ENCODE measurements at regions not wholly inside any gene's neighbourhood (a gene's known extent, or its start where the extent isn't known, plus 50 kb on each side); places are given as distances from the start of the nearest gene placed in this dataset.

DNA sequence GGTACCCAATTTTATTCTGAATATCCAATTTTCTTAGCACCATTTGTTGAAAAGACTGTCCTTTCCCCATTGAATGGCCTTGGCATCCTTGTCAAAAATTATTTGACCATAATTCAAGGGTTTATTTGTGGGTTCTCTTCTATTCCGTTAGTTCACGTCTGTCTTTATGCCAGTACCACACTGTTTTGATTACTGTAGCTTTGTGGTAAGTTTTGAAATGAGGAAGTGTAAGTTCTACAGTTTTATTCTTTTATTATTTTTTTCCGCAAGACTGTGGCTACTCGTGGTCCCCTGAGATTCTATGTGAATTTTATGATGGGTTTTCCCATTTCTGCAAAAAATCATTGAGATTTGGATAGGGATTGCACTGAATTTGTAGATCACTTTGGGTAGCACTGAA is 402.6 kb downstream of the PLK2 start:
- no peak overlapping the region for H3K4me2 ChIP-seq (ENCODE audit: insufficient read depth in 1 of 2, low read depth in 2 of 2, low read length in 2 of 2)
- H3K23me2 ChIP-seq (ENCODE audit: low read depth, low read length), result no peaks in the 10 kb centered on the region; the same call in 1 of the 2 replicates
- no peaks in the 10 kb centered on the region for H3K79me1 ChIP-seq (ENCODE audit: low read depth, low read length)
- no peak overlapping the region for H3K4me3 ChIP-seq (ENCODE audit: extremely low read depth in 1 of 4, insufficient read depth in 2 of 4, low read depth in 3 of 4, low read length in 4 of 4)
- H2BK120ac ChIP-seq (replicated peaks; ENCODE audit: low read depth, low read length), result no peak overlapping the region
- no peak overlapping the region for H4K91ac ChIP-seq (replicated peaks; ENCODE audit: insufficient read length, low read length)
- no peak overlapping the region for H2AK5ac ChIP-seq (ENCODE audit: low read depth, low read length)
- no peak overlapping the region for H4K5ac ChIP-seq (ENCODE audit: insufficient read length, low read depth, low read length)
- H4K20me1 ChIP-seq (replicated peaks in 1 of 2; ENCODE audit: control insufficient read depth in 1 of 2, insufficient read depth in 2 of 2, low read length in 2 of 2), result no peaks in the 10 kb centered on the region
- H2BK20ac ChIP-seq (ENCODE audit: low read length), result no peak overlapping the region
- H3K9ac ChIP-seq (replicated peaks in 1 of 4; ENCODE audit: extremely low read depth in 1 of 4, low read depth in 3 of 4, low read length in 3 of 4), result no peak overlapping the region
- no peak overlapping the region for H3K56ac ChIP-seq (replicated peaks; ENCODE audit: insufficient read length, low read depth, low read length)
- H2AFZ ChIP-seq (ENCODE audit: low read length), result no peak overlapping the region
- no peaks in the 10 kb centered on the region for H3K36me3 ChIP-seq (ENCODE audit: control insufficient read depth in 2 of 4, insufficient read depth in 4 of 4, low read length in 3 of 4)
- no peak overlapping the region for H3K18ac ChIP-seq (ENCODE audit: extremely low read depth, low read length)
- no peak overlapping the region for H2BK5ac ChIP-seq (ENCODE audit: low read depth, low read length)
- 93% methylated on average over 4 of the region's 4 CpGs; no CpG with 5 or more reads in 1 of the 2 experiments for WGBS, 2 experiments (ENCODE audit: extremely low coverage in 1 of 2, insufficient coverage in 1 of 2, insufficient read length in 1 of 2, insufficient replicate concordance in 2 of 2, low coverage in 1 of 2, low lambda C conversion rate in 2 of 2, missing lambda C conversion rate in 1 of 2)
- DNase-seq (ENCODE audit: low read depth in 1 of 2, low spot score in 2 of 2) (no peak), FAIRE-seq (no peak)
- H3K14ac ChIP-seq (ENCODE audit: insufficient read length), result no peak overlapping the region
- H3K23ac ChIP-seq (ENCODE audit: insufficient read length), result no peak overlapping the region
- H2BK15ac ChIP-seq (ENCODE audit: low read length), result no peak overlapping the region
- no peaks in the 10 kb centered on the region for H3K27me3 ChIP-seq (replicated peaks in 1 of 4; ENCODE audit: control insufficient read depth in 3 of 4, extremely low read depth in 1 of 4, insufficient read depth in 3 of 4, low read length in 3 of 4)
- no peaks in the 10 kb centered on the region for H3K4me1 ChIP-seq (replicated peaks in 1 of 4; ENCODE audit: control insufficient read depth in 3 of 4, insufficient read depth in 4 of 4, low read length in 3 of 4)
- no peak overlapping the region for H3K4ac ChIP-seq (replicated peaks; ENCODE audit: insufficient read length, low read depth, low read length)
- CTCF ChIA-PET (ENCODE audit: partially characterized antibody), result interaction anchor here (0.8 kb wide), 1 partner anchor 404 kb away, joined by 3 read pairs; no protein-coding TSS in a partner anchor
- H3K9me3 ChIP-seq (ENCODE audit: insufficient read depth in 2 of 2, low read depth in 1 of 2, low read length in 1 of 2), result 0 out of 4 replicates have a peak, but pooled peaks cover 0 to 2% of the 10 kb centered on the region in 2 experiments
- POLR2A ChIA-PET (ENCODE audit: partially characterized antibody), result no interaction called here
- no peak overlapping the region for H3K27ac ChIP-seq (ENCODE audit: low read depth, low read length)
- H3K79me2 ChIP-seq (ENCODE audit: control insufficient read depth in 1 of 2, insufficient read depth in 2 of 2, low read length in 2 of 2), result no peaks in the 10 kb centered on the region
- no peak overlapping the region for H2BK12ac ChIP-seq (ENCODE audit: low read depth, low read length)
- no peak overlapping the region for H4K8ac ChIP-seq (ENCODE audit: extremely low read depth, insufficient read depth, low read length)
- TF ChIP-seq POLR2A (IDR thresholded peaks at IDR 0.05; ENCODE audit: control extremely low read depth in 1 of 2, low read depth in 2 of 2, low read length in 2 of 2) (no peak), TCF12 (IDR thresholded peaks at IDR 0.05; ENCODE audit: low read depth, low read length) (no peak), POLR2AphosphoS5 (IDR thresholded peaks at IDR 0.05; ENCODE audit: low read depth, low read length) (no peak), SAP30 (IDR thresholded peaks at IDR 0.05; ENCODE audit: insufficient read depth, insufficient replicate concordance, low read length) (no peak), SP1 (IDR thresholded peaks at IDR 0.05; ENCODE audit: low read depth, low read length) (no peak), HDAC6 (IDR thresholded peaks at IDR 0.05; ENCODE audit: low read depth, low read length) (no peak), TEAD4 (IDR thresholded peaks at IDR 0.05; ENCODE audit: low read depth, low read length) (no peak), SP4 (IDR thresholded peaks at IDR 0.05; ENCODE audit: low read length) (no peak), BACH1 (IDR thresholded peaks at IDR 0.05; ENCODE audit: low read length) (no peak), RBBP5 (IDR thresholded peaks at IDR 0.05; ENCODE audit: borderline replicate concordance, low read depth, low read length) (no peak), CHD1 (IDR thresholded peaks at IDR 0.05; ENCODE audit: low read depth, low read length) (no peak), CBX8 (IDR thresholded peaks at IDR 0.05; ENCODE audit: borderline replicate concordance, low read depth, low read length) (no peak), TAF1 (IDR thresholded peaks at IDR 0.05; ENCODE audit: low read depth, low read length) (no peak)
- TF ChIP-seq, protein P1, sequence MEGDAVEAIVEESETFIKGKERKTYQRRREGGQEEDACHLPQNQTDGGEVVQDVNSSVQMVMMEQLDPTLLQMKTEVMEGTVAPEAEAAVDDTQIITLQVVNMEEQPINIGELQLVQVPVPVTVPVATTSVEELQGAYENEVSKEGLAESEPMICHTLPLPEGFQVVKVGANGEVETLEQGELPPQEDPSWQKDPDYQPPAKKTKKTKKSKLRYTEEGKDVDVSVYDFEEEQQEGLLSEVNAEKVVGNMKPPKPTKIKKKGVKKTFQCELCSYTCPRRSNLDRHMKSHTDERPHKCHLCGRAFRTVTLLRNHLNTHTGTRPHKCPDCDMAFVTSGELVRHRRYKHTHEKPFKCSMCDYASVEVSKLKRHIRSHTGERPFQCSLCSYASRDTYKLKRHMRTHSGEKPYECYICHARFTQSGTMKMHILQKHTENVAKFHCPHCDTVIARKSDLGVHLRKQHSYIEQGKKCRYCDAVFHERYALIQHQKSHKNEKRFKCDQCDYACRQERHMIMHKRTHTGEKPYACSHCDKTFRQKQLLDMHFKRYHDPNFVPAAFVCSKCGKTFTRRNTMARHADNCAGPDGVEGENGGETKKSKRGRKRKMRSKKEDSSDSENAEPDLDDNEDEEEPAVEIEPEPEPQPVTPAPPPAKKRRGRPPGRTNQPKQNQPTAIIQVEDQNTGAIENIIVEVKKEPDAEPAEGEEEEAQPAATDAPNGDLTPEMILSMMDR (IDR thresholded peaks at IDR 0.05; ENCODE audit: control extremely low read depth in 1 of 3, insufficient read depth in 1 of 3, low read depth in 1 of 3, low read length in 3 of 3), result no peak

Measured in H1 (cell line).